WI38 (cell line): ENCODE measurements at regions not wholly inside any gene's neighbourhood (a gene's known extent, or its start where the extent isn't known, plus 50 kb on each side); places are given as distances from the start of the nearest gene placed in this dataset.

ENCODE experiments used
- H3K4me3 ChIP-seq: 2 replicates; pipeline ENCODE4 v1.5.1; 2011; ENCODE audit warnings: low read depth, mild to moderate bottlenecking, control low read depth, low read length
- CTCF ChIP-seq: IDR thresholded peaks from 2 replicates; pipeline ENCODE4 v1.5.1; 2012; ENCODE audit warnings: low read depth, mild to moderate bottlenecking, control low read depth, low read length

- TF ChIP-seq CTCF: no peak
- H3K4me3 ChIP-seq: no peak overlapping the region
Observed at GRCh38 chr4:106767991-106768390, 268.1 kb downstream of the DKK2 start.

- TF ChIP-seq CTCF: no peak
- H3K4me3 ChIP-seq: no peak overlapping the region
Observed at GRCh38 chr4:106766519-106766918, 269.6 kb downstream of the DKK2 start.

GRCh38 chr4:106764774-106765173, 271.3 kb downstream of the DKK2 start:
- H3K4me3 ChIP-seq: no peak overlapping the region
- TF ChIP-seq CTCF: no peak

GRCh38 chr4:106762666-106763443, 273.3 kb downstream of the DKK2 start:
- H3K4me3 ChIP-seq: no peak overlapping the region
- TF ChIP-seq CTCF: no peak

GRCh38 chr4:106753426-106753825, 282.7 kb downstream of the DKK2 start:
- no peak overlapping the region for H3K4me3 ChIP-seq
- no peak for TF ChIP-seq CTCF

GRCh38 chr4:106746451-106746850, 289.7 kb downstream of the DKK2 start:
- TF ChIP-seq CTCF: no peak
- H3K4me3 ChIP-seq: no peak overlapping the region

GRCh38 chr4:106738121-106738520, 298.0 kb downstream of the DKK2 start:
- TF ChIP-seq CTCF: no peak

More at GRCh38 chr4:106738121-106738520, 298.0 kb downstream of the DKK2 start:
- no peak overlapping the region for H3K4me3 ChIP-seq
